MCF 10A (cell line): ENCODE measurements at regions not wholly inside any gene's neighbourhood (a gene's known extent, or its start where the extent isn't known, plus 50 kb on each side); places are given as distances from the start of the nearest gene placed in this dataset.
"Not testable (repeated sequence)": the region's sequence is repeated elsewhere in the genome, so short reads cannot be mapped to it uniquely, and the experiment has no call there.

Source experiments
- BruUV-seq: library from RNA; stranded (reverse); fragments of 400-500 nt; replicated peaks from 2 replicates; lab custom pipeline; 2021; lab: Mats Ljungman, UMichigan
- CTCF ChIA-PET: fragments of 300-600 bp; sonication (Branson Sonifier 250); formaldehyde crosslinking; extraction: SDS; loops from one replicate; lab custom pipeline; 2021; ENCODE audit warnings: antibody characterized with exemption, inconsistent platforms; lab: Yijun Ruan, JAX
- POLR2A ChIA-PET: fragments of 300-600, 350-650 bp; sonication (Branson Sonifier 250); formaldehyde crosslinking; extraction: SDS; loops from one replicate; lab custom pipeline; 2020; ENCODE audit warnings: antibody characterized with exemption, inconsistent platforms; lab: Yijun Ruan, JAX
- DNase-seq: peaks from one replicate; pipeline ENCODE4 v3.0.0-alpha.2; 2018; ENCODE audit not compliant: unreplicated experiment
- H3K27ac Mint-ChIP-seq: one replicate; pipeline ENCODE4 v1.8.0; 2022; ENCODE audit warnings: mild to moderate bottlenecking, low read depth, mixed read lengths; ENCODE audit not compliant: unreplicated experiment
- H3K27me3 Mint-ChIP-seq: one replicate; pipeline ENCODE4 v1.8.0; 2022; ENCODE audit warnings: mixed read lengths; ENCODE audit not compliant: insufficient read depth, unreplicated experiment
- H3K36me3 Mint-ChIP-seq: one replicate; pipeline ENCODE4 v1.8.0; 2022; ENCODE audit warnings: mild to moderate bottlenecking, moderate library complexity, mixed read lengths; ENCODE audit not compliant: insufficient read depth, unreplicated experiment
- H3K4me1 Mint-ChIP-seq: one replicate; pipeline ENCODE4 v1.8.0; 2022; ENCODE audit warnings: mixed read lengths; ENCODE audit not compliant: insufficient read depth, unreplicated experiment
- H3K4me3 Mint-ChIP-seq: one replicate; pipeline ENCODE4 v1.8.0; 2022; ENCODE audit warnings: mild to moderate bottlenecking, moderate library complexity, mixed read lengths; ENCODE audit not compliant: unreplicated experiment
- H3K9me3 Mint-ChIP-seq: one replicate; pipeline ENCODE4 v1.8.0; 2022; ENCODE audit warnings: mixed read lengths; ENCODE audit not compliant: unreplicated experiment
- intact Hi-C: fragments of 100-400 bp; cut with micrococcal nuclease; formaldehyde crosslinking; loops from 2 replicates; pipeline ENCODE4 v1.14.1; 2022
- TF ChIP-seq, protein P1 (sequence below): fragments of 200-600 bp; IDR thresholded peaks from one replicate; pipeline ENCODE4 v1.8.0; 2022; ENCODE audit warnings: antibody characterized with exemption, mild to moderate bottlenecking; ENCODE audit not compliant: unreplicated experiment

DNA sequence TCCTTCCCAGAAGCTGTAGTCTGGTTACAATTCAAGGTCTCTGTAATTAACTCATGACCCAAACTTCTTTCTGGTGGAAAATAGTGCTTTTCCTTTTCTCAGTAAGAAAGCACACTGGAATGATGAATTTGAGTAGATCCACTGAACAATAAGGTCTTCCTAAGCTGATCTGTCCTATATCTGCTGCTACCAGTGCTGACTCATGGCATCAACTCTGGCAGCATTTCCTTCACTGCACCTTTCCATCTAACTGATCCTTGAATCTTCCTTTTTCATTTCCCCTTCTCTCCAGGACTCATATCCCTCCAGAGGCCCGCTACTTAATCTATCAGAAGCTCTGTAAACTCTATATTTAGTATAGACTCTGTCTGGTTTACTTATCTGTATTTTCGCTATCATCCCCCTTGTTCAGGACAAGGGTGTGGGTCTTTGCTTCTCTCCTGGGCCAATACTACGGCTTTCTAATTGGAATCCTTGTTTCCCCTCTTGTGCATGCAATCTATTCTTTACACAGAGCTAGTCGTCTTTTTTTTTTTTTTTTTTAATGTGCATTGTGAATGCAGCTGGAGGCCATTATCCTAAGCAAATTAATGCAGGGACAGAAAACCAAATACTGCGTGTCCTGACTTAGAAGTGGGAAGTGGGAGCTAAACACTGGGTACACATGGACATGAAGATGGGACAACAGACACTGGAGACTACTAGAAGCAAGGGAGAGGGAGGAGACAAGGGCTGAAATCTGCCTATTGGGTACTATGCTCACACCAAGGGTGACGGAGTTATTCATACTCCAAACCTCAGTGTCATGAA, 192.2 kb upstream of the RPS23 start:
- TF ChIP-seq, protein P1, sequence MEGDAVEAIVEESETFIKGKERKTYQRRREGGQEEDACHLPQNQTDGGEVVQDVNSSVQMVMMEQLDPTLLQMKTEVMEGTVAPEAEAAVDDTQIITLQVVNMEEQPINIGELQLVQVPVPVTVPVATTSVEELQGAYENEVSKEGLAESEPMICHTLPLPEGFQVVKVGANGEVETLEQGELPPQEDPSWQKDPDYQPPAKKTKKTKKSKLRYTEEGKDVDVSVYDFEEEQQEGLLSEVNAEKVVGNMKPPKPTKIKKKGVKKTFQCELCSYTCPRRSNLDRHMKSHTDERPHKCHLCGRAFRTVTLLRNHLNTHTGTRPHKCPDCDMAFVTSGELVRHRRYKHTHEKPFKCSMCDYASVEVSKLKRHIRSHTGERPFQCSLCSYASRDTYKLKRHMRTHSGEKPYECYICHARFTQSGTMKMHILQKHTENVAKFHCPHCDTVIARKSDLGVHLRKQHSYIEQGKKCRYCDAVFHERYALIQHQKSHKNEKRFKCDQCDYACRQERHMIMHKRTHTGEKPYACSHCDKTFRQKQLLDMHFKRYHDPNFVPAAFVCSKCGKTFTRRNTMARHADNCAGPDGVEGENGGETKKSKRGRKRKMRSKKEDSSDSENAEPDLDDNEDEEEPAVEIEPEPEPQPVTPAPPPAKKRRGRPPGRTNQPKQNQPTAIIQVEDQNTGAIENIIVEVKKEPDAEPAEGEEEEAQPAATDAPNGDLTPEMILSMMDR = no peak
- no peaks in the 10 kb centered on the region for H3K36me3 Mint-ChIP-seq
- no peaks in the 10 kb centered on the region for H3K4me1 Mint-ChIP-seq
- POLR2A ChIA-PET = interaction anchor here (0.7 kb wide), 1 partner anchor 27 kb away, joined by 3 read pairs; no protein-coding TSS in a partner anchor
- CTCF ChIA-PET = interaction anchor here (0.6 to 1.6 kb wide), 4 partner anchors 10 to 959 kb away, joined by 3 to 4 read pairs (median 3); no protein-coding TSS in a partner anchor
- BruUV-seq = no TSS peak
- H3K9me3 Mint-ChIP-seq = no peaks in the 10 kb centered on the region
- DNase-seq = no peak
- intact Hi-C loops = no loop called here
- no peak overlapping the region for H3K27ac Mint-ChIP-seq
- H3K4me3 Mint-ChIP-seq = no peak overlapping the region
- H3K27me3 Mint-ChIP-seq = no peaks in the 10 kb centered on the region

DNA sequence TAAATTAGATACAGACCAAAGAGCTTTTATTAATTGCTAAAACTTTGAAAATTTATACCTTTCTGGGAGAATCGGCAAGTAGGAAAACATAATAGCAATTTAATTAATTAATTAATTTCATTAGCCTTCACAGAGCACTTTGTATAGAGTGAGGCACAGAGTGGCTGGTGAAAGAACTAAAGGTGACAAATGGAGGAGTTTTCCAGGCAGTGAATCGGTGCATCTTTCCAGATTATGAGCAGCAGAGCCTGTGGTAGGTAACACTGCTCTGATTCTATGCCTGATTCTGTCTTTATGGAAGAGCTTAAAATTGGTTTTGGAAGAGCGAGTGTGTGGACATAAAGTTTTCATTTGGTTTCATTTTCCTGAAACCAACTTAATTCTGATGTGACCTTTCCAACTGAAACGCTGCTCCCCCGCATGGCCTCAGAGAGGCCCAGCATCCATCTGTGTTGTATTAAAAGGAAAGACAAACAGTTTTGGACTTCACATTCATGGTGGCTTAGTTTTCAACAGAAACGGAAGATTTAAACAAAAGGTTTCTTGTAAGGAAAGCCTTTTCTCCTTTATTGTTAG, 188.9 kb upstream of the RPS23 start:
- Mint-ChIP-seq H3K4me3 (no peak overlapping the region), H3K4me1 (no peaks in the 10 kb centered on the region), H3K27ac (no peak overlapping the region), H3K36me3 (no peaks in the 10 kb centered on the region), H3K9me3 (peaks cover 16% of the 10 kb centered on the region), H3K27me3 (no peaks in the 10 kb centered on the region)
- BruUV-seq = no TSS peak
- DNase-seq = no peak
- TF ChIP-seq, protein P1 = no peak
- ChIA-PET CTCF (no interaction called here), POLR2A (interaction anchor here (0.8 kb wide), 1 partner anchor 9 kb away, joined by 3 read pairs; no protein-coding TSS in a partner anchor)
- intact Hi-C loops = no loop called here

DNA sequence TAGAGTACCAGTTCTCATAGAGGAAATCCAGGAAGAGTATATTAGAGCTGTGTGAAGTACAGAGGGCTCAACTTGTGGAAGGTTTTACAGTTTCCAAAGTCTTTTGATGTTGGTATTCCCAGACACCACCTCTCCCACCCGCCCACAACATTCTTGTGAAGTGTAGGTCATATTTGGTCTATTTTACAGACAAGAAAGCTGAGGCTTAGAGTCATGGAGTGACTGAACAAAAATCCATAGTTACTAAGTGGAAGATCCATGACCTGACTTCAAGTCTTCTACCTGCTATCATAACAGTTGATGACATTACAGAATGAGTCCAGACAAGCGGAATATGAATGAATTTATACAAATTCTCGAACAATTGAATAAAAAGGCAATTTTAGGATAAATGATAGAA, 187.1 kb upstream of the RPS23 start:
- H3K27me3 Mint-ChIP-seq = no peaks in the 10 kb centered on the region
- intact Hi-C loops = no loop called here
- no peak overlapping the region for H3K4me3 Mint-ChIP-seq
- H3K4me1 Mint-ChIP-seq = no peaks in the 10 kb centered on the region
- no peak for DNase-seq
- no peak overlapping the region for H3K27ac Mint-ChIP-seq
- H3K36me3 Mint-ChIP-seq = no peaks in the 10 kb centered on the region
- H3K9me3 Mint-ChIP-seq = peaks cover 16% of the 10 kb centered on the region
- TF ChIP-seq, protein P1 = no peak
- ChIA-PET CTCF (interaction anchor here (0.7 kb wide), 1 partner anchor 718 kb away, joined by 3 read pairs; no protein-coding TSS in a partner anchor), POLR2A (no interaction called here)
- no TSS peak for BruUV-seq

DNA sequence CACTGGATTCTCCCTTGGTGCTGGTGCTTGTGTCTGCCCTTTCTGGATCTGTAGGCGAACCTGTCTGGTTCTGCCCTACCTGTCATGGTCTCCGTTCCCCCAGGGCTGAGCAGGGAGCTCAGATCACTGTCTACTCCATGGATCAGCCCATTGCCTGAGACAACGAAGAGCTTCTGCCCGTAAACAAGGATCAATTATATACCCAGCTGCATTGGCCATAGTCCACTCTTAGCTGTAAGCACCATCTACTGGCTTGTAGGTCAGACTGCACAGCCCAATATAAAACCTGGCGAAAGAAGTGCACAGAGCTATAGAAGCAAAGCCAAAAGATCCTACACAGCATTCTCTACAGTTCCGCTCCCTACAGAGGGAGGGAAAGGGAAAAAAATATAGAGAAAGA, 181.5 kb upstream of the RPS23 start:
- TF ChIP-seq, protein P1 = no peak
- Mint-ChIP-seq H3K27ac (no peak overlapping the region), H3K4me3 (no peak overlapping the region), H3K4me1 (no peaks in the 10 kb centered on the region), H3K36me3 (no peaks in the 10 kb centered on the region), H3K9me3 (peaks cover 23% of the 10 kb centered on the region), H3K27me3 (no peaks in the 10 kb centered on the region)
- CTCF ChIA-PET = interaction anchor here (1.0 kb wide), 1 partner anchor 11 kb away, joined by 4 read pairs; no protein-coding TSS in a partner anchor
- intact Hi-C loops = no loop called here
- no TSS peak for BruUV-seq
- no peak for DNase-seq
- POLR2A ChIA-PET = no interaction called here

DNA sequence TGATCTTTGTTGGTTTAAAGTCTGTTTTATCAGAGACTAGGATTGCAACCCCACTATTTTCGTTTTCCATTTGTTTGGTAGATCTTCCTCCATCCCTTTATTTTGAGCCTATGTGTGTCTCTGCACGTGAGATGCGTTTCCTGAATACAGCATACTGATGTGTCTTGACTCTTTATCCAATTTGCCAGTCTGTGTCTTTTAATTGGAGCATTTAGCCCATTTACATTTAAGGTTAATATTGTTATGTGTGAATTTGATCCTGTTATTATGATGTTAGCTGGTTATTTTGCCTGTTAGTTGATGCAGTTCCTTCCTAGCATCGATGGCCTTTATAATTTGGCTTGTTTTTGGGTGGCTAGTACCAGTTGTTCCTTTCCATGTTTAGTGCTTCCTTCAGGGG, 177.2 kb upstream of the RPS23 start:
- H3K4me1 Mint-ChIP-seq, H3K36me3 Mint-ChIP-seq, H3K9me3 Mint-ChIP-seq, CTCF ChIA-PET, H3K4me3 Mint-ChIP-seq, DNase-seq, H3K27me3 Mint-ChIP-seq, intact Hi-C loops, BruUV-seq, POLR2A ChIA-PET, H3K27ac Mint-ChIP-seq: not testable (repeated sequence)
